GM19463 (cell line): ENCODE measurements at regions not wholly inside any gene's neighbourhood (a gene's known extent, or its start where the extent isn't known, plus 50 kb on each side); places are given as distances from the start of the nearest gene placed in this dataset.

Experiments
- ATAC-seq: cut with Tn5 transposase; IDR thresholded peaks from one replicate; pipeline ENCODE4 v1.9.1; 2021; ENCODE audit warnings: mild to moderate bottlenecking, moderate library complexity; ENCODE audit not compliant: unreplicated experiment

DNA sequence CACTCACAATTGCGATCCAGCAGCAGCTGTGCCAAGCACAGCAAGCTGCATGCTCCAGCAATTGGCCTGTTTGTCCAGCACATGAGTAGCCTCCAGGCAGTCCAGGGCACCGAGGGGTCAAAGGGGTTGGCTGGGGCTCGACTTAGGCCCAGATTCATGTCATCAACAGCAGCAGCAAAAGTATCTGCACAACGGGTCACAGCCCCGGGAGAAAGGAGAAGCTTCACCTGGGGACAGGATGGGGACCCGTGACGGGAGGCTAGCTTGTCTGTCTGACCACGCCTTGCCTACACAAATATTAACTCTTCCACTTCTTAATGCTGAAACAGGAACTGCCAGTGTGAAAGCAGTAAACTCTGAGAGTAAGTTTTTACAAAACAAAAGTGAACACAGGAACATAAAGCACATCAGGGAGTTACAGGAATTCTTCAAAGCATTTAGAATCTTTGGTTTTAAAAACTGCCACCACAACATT, 191.2 kb downstream of the PIK3R1 start:
- peak; percentile 82 for ATAC-seq

- ATAC-seq: no peak
These were observed 192.0 kb downstream of the PIK3R1 start for GRCh38 chr5:68407311-68408239.

GRCh38 chr5:68408345-68408871, 192.9 kb downstream of the PIK3R1 start:
- ATAC-seq: no peak

GRCh38 chr5:68409259-68409658, 193.7 kb downstream of the PIK3R1 start:
- no peak for ATAC-seq

- ATAC-seq: no peak
These were observed 195.6 kb downstream of the PIK3R1 start for GRCh38 chr5:68411161-68411560.

GRCh38 chr5:68415177-68416085, 199.9 kb downstream of the PIK3R1 start:
- no peak for ATAC-seq

GRCh38 chr5:68416714-68417113, 201.2 kb downstream of the PIK3R1 start:
- ATAC-seq: no peak

- ATAC-seq: no peak
These were observed 202.6 kb downstream of the PIK3R1 start for GRCh38 chr5:68418201-68418600.

GRCh38 chr5:68418680-68419079, 203.1 kb downstream of the PIK3R1 start:
- no peak for ATAC-seq

DNA sequence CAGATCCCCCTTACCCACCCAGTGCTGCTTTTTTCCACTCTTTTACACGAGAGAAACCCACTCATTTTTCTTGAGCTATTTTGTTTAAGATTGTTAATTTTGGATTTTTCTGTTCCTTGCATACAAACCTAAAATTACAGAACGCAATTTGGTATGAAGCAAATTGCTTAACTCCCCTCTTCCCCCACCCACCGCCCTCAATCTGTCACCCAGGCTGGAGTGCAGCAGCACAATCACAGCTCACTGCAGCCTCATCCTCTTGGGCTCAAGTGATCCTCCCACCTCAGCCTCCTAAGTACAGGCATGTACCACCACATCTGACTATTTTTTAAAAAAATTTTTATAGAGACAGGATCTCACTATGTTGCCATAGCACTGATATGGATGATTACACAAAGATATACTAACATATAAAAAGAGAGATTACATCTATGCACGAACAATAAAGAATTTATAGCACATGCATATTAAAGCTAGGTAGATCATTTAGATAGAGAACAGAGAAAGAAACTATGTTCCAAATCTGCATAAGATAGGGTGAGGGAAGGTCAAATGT, 203.6 kb downstream of the PIK3R1 start:
- ATAC-seq: no peak

DNA sequence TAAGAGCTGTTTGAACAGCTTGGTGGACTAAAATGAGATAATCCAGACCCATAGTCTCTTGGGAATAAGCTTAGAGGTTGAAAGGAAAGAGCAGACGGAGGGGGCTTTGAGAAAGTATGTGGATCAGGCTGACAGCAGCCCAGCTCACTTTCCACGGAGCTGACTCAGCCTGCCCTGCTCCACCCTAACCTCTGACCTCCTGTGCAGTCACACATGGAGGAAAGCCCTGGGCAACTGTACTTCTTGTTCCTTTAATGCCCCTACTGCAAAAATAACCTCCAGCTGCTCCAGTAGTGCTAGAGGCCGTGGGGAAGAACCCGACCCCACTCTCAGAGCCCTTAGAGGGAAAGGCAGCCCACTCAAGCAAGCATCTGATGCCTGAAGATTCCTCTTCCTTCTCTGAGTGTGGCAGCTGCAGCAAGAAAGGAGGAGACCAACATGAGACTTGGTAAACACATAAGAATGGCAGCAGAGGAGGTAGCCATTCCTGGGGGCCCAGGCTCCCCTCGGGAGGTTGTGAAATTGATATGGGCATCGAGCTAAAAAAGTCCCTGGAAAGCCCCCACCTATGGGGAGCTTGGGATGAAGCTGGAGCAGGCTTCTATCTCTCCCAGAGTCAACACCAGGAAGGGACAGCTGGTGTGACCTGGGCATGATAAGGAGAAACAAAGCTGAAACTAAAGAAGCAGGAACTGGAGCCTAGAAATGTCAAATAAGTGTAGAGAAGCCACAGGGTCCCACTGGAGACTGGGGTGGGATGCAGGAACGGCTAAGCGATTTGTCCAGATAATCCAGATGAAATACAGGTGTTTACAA, 204.3 kb downstream of the PIK3R1 start:
- no peak for ATAC-seq

DNA sequence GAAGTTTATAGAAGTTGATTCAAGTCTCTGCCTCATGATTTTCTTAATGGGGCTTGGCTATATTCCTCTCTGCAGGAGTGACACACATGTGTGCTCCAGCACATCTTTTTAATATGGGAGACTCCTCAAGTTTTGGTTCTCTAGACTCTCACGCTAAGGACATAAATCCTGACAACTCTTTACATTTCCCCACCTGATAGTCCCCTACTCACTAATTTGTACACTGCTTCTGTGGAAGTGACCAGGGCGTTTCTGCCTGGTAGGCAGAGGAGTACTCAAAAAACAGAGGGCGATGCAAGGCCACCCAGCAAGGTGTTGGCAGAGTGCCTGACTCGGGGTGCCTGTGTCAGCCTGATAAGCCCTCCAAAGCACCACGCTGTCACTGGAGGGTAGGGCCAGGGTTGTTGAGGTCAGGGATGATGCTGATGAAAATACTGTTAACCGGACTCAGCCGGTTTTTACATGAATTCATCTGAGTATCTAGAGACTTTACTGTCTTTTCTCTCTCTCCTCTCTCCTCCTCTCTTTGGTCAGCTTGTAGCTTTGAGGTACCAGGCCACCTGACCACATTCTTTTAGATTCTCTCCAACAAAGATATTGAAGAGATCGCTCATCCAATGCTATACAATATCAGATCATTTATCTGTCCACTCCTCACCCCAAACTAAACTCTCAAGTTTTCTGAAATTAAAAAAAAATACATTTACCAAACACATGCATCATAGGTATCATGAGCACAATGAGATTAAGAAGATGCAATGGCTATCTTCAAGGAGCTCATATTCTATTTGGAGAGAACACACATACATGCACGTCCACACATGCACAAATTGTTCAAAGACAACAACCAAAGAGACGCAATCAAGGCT, 205.2 kb downstream of the PIK3R1 start:
- ATAC-seq: no peak

DNA sequence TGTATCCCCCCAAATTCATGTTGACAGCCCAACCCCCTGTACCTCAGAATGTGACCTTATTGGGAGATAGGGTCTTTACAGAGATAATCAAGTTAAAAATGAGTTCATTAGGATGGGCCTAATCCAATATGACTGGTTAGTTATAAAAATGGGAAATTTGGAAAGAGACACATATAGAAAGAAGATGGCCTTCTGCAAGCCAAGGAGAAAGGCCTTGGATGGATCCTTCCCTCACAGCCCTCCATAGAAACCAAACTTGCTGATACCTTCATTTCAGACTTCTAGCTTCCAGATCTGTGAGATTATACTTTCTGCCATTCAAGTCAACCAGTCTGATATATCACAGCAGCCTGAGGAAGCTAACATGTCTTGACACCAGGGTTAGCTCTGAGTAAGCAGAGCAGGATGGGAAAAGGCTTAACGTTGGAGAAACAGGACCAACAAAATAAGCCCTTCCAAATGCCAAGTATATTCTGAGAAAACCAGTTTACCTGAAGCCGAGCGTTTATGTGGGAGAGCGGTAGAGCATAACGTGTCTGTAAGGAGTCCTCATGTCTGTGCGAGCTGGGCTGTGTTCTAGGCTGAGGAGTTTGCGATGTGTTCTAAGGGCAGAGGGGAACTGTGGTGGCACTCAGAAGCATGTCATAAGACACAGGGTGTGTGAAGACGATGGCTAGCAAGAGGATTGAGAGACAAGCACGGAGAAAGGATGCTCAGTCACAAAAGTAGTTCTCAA, 206.1 kb downstream of the PIK3R1 start:
- ATAC-seq: no peak

- peak; percentile 54 for ATAC-seq
These were observed 207.7 kb downstream of the PIK3R1 start for GRCh38 chr5:68423154-68423811.

GRCh38 chr5:68424799-68425537, 209.4 kb downstream of the PIK3R1 start:
- peak; percentile 81 for ATAC-seq

DNA sequence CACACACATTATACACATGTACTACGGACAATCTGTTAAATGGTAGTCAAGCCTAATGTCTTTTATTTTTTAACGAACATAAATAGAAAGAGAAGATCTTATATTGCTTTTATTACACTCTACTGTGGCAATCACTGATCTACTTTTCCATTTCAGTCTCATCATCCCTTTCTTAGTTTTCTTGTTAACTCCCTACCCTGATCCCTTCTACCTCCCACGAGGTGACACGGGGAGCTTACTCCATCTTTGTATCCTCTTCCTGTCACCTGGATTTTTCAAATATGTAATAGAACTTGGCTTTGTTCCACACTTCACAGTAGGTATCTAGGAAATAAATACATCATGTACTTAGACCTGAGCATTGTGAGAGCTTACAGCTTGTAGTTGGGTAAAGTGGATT, 211.0 kb downstream of the PIK3R1 start:
- no peak for ATAC-seq

DNA sequence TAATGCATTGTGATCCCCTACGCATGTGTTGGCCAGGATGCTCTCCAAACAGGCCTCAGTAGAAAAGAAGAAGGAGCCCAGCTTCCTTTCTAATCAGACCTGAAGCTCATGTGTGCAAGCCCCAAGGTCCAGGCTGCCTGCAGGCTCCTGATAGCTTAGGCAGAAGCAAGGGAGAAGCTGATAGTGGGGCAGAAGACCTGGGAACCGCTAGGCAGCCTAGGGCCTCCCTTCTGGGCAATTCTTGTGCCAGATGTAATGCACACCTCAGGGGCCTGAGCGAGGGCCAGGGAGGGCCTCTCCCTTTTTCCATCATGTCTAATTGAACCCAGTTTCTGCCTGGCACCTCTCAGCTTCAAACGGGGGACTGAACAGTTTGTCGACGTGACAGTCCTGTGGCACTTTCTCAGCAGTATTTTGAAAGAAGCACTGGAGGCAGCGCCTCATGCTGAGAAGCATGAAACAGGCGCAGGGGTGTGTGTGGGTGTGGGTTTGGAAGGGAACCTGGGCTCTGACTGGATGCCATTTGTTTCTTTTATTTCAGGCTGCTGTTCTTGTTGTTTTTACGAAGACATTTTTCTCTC, 212.8 kb downstream of the PIK3R1 start:
- no peak for ATAC-seq
